Endothelial cell of umbilical vein (primary cell): ENCODE measurements at regions not wholly inside any gene's neighbourhood (a gene's known extent, or its start where the extent isn't known, plus 50 kb on each side); places are given as distances from the start of the nearest gene placed in this dataset.

ENCODE experiments used
- BruUV-seq: library from RNA; stranded (reverse); fragments of 400-500 nt; replicated peaks from 2 replicates; lab custom pipeline; 2021; lab: Mats Ljungman, UMichigan
- CTCF ChIA-PET: fragments of 300-600, 350-600 bp; sonication (Branson Sonifier 250); formaldehyde crosslinking; loops from one replicate; lab custom pipeline; 2021; ENCODE audit warnings: antibody characterized with exemption, inconsistent platforms; lab: Charles Lee
- POLR2A ChIA-PET: fragments of 300-600, 350-600 bp; sonication (Branson Sonifier 250); formaldehyde crosslinking; loops from one replicate; lab custom pipeline; 2021; ENCODE audit warnings: antibody characterized with exemption, inconsistent platforms; lab: Charles Lee
- DNase-seq: peaks from one replicate; pipeline ENCODE4 v3.0.0-alpha.2; 2011; ENCODE audit warnings: low read depth, low spot score
- FAIRE-seq: peaks from 2 replicates; lab custom pipeline; 2011; peaks lifted over from hg19 to GRCh38; lab: Jason Lieb, UNC
- H2AFZ ChIP-seq: 2 replicates; pipeline ENCODE4 v1.6.0; 2012; ENCODE audit warnings: low read depth, low read length, control low read depth, inconsistent platforms
- H3K27ac ChIP-seq: 2 replicates; pipeline ENCODE4 v1.5.1; 2011; ENCODE audit warnings: low read depth, mild to moderate bottlenecking, control low read depth, low read length, moderate library complexity; ENCODE audit not compliant: insufficient read depth
- H3K27me3 ChIP-seq, 2 experiments: 2 replicates each; pipeline versions ENCODE4 v1.6.0 to v1.6.1; 2011; ENCODE audit warnings: low read length in 2 of 2, mixed read lengths in 1 of 2; ENCODE audit not compliant: control insufficient read depth in 2 of 2, insufficient read depth in 2 of 2
- H3K36me3 ChIP-seq, 2 experiments: 2 replicates in 1 of 2; 3 replicates in 1 of 2; pipeline ENCODE4 v1.5.1; 2011; ENCODE audit warnings: low read length in 2 of 2, mild to moderate bottlenecking in 1 of 2, moderate library complexity in 1 of 2; ENCODE audit not compliant: control insufficient read depth in 2 of 2, insufficient read depth in 2 of 2; ENCODE audit errors: extremely low read depth in 1 of 2
- H3K4me1 ChIP-seq: 3 replicates; pipeline ENCODE4 v1.5.1; 2011; ENCODE audit warnings: mild to moderate bottlenecking, low read length; ENCODE audit not compliant: control insufficient read depth, insufficient read depth; ENCODE audit errors: extremely low read depth
- H3K4me2 ChIP-seq: 2 replicates; pipeline ENCODE4 v1.6.1; 2011; ENCODE audit warnings: low read length, control low read depth, mixed read lengths; ENCODE audit not compliant: insufficient read depth
- H3K4me3 ChIP-seq, 3 experiments: fragments of 200-600 bp in 1 of 3; sonication (generic), shearing (Covaris generic) in 1 of 3; replicated peaks in 1 of 3; 2 replicates each; pipeline ENCODE4 v1.5.1; 2011 to 2016; ENCODE audit warnings: control low read depth in 3 of 3, low read length in 3 of 3, mild to moderate bottlenecking in 2 of 3, inconsistent platforms in 1 of 3, low read depth in 1 of 3, moderate library complexity in 1 of 3; ENCODE audit not compliant: insufficient read depth in 1 of 3
- H3K79me2 ChIP-seq: 2 replicates; pipeline ENCODE4 v1.6.0; 2012; ENCODE audit warnings: low read length, inconsistent platforms; ENCODE audit not compliant: control insufficient read depth, insufficient read depth
- H3K9ac ChIP-seq: replicated peaks from 2 replicates; pipeline ENCODE3; 2011; ENCODE audit warnings: low read length, control low read depth; ENCODE audit not compliant: insufficient read depth; ENCODE audit errors: extremely low read depth
- H3K9me1 ChIP-seq: replicated peaks from 3 replicates; pipeline ENCODE4 v1.6.0; 2011; ENCODE audit warnings: mild to moderate bottlenecking, low read length; ENCODE audit not compliant: control insufficient read depth, insufficient read depth; ENCODE audit errors: extremely low read depth
- H3K9me3 ChIP-seq: replicated peaks from 2 replicates; pipeline ENCODE4 v1.5.1; 2012; ENCODE audit warnings: low read length, inconsistent platforms; ENCODE audit not compliant: control insufficient read depth, insufficient read depth
- H4K20me1 ChIP-seq: replicated peaks from 2 replicates; pipeline ENCODE3; 2011; ENCODE audit warnings: mild to moderate bottlenecking, low read length; ENCODE audit not compliant: control insufficient read depth, insufficient read depth; ENCODE audit errors: extremely low read depth
- CTCF ChIP-seq, 2 donors: IDR thresholded peaks; 1 replicate in 1 of 2; 2 replicates in 1 of 2; pipeline ENCODE4 v1.5.1; 2011; ENCODE audit warnings: low read length in 2 of 2, mild to moderate bottlenecking in 2 of 2, moderate library complexity in 2 of 2, control low read depth in 1 of 2, inconsistent platforms in 1 of 2, low read depth in 1 of 2; ENCODE audit not compliant: insufficient read depth in 1 of 2; ENCODE audit errors: extremely low read depth in 1 of 2
- EZH2 ChIP-seq: IDR thresholded peaks from 2 replicates; pipeline ENCODE4 v1.6.1; 2012; ENCODE audit warnings: borderline replicate concordance, low read depth, mild to moderate bottlenecking, moderate library complexity, low read length, inconsistent platforms; ENCODE audit not compliant: severe bottlenecking
- FOS ChIP-seq: IDR thresholded peaks from 2 replicates; pipeline ENCODE4 v1.6.1; 2011; ENCODE audit warnings: mild to moderate bottlenecking, low read length, moderate library complexity, borderline replicate concordance; ENCODE audit not compliant: insufficient read depth
- GATA2 ChIP-seq: IDR thresholded peaks from 2 replicates; pipeline ENCODE4 v1.7.0; 2011; ENCODE audit warnings: low read depth, mild to moderate bottlenecking, moderate library complexity, mixed read lengths, low read length; ENCODE audit not compliant: insufficient read length, insufficient read depth
- JUN ChIP-seq: IDR thresholded peaks from 2 replicates; pipeline ENCODE4 v1.6.1; 2011; ENCODE audit warnings: borderline replicate concordance, low read depth; ENCODE audit not compliant: insufficient read length, insufficient read depth
- MAX ChIP-seq: IDR thresholded peaks from 2 replicates; pipeline ENCODE4 v1.6.1; 2011; ENCODE audit not compliant: insufficient read depth, insufficient read length
- MYC ChIP-seq: IDR thresholded peaks from one replicate; pipeline ENCODE4 v1.6.1; 2011; ENCODE audit warnings: mild to moderate bottlenecking, low read depth, low read length
- POLR2A ChIP-seq: IDR thresholded peaks from 2 replicates; pipeline ENCODE4 v1.6.1; 2012; ENCODE audit warnings: low read depth, mild to moderate bottlenecking, control low read depth, low read length
- POLR2AphosphoS5 ChIP-seq: IDR thresholded peaks from 2 replicates; pipeline ENCODE4 v1.6.1; 2012; ENCODE audit warnings: low read depth, mild to moderate bottlenecking, control low read depth, low read length, moderate library complexity; ENCODE audit not compliant: insufficient read depth
- dilution Hi-C: fragments of 300-500 bp; cut with MboI; formaldehyde crosslinking; loops from one replicate; pipeline ENCODE4 v1.15.0; 2019; ENCODE audit warnings: low sequenced_read_pairs; ENCODE audit not compliant: extremely low pct_ligation_motif_present
- intact Hi-C: fragments of 100-400 bp; cut with micrococcal nuclease; formaldehyde crosslinking; loops from one replicate; pipeline ENCODE4 v1.10.0; 2022

- no peak overlapping the region for H3K4me3 ChIP-seq
- no peaks in the 10 kb centered on the region for H3K9me1 ChIP-seq
- no peak overlapping the region for H3K27ac ChIP-seq
- no peaks in the 10 kb centered on the region for H4K20me1 ChIP-seq
- CTCF ChIA-PET: interaction anchor here (1.3 kb wide), 2 partner anchors 27 to 59 kb away, joined by 4 to 5 read pairs; partner anchors contain the start of gene LRIG2
- intact Hi-C loops: no loop called here
- POLR2A ChIA-PET: interaction anchor here (0.7 kb wide), 1 partner anchor 14 kb away, joined by 6 read pairs; no protein-coding TSS in a partner anchor
- dilution Hi-C loops: no loop called here
- BruUV-seq: no TSS peak
- no peak overlapping the region for H3K4me2 ChIP-seq
- FAIRE-seq: no peak
- H3K27me3 ChIP-seq: no peaks in the 10 kb centered on the region
- H3K9me3 ChIP-seq: no peaks in the 10 kb centered on the region
- H3K4me1 ChIP-seq: no peaks in the 10 kb centered on the region
- no peaks in the 10 kb centered on the region for H3K79me2 ChIP-seq
- no peak overlapping the region for H3K9ac ChIP-seq
- H2AFZ ChIP-seq: no peak overlapping the region
- no peak for DNase-seq
- no peaks in the 10 kb centered on the region for H3K36me3 ChIP-seq
- no peak for TF ChIP-seq CTCF (IDR thresholded peaks at IDR 0.05; ENCODE audit: extremely low read depth in 1 of 2, insufficient read depth in 1 of 2, low read depth in 1 of 2, low read length in 2 of 2)
- no peak for TF ChIP-seq POLR2A
- no peak for TF ChIP-seq EZH2
These were observed 58.5 kb upstream of the LRIG2 start for GRCh38 chr1:113014508-113014907.

- Histone ChIP-seq H3K4me2 (no peak overlapping the region), H3K9me3 (no peaks in the 10 kb centered on the region), H3K36me3 (no peaks in the 10 kb centered on the region), H4K20me1 (no peaks in the 10 kb centered on the region), H3K9me1 (no peaks in the 10 kb centered on the region), H3K79me2 (no peaks in the 10 kb centered on the region), H3K27me3 (no peaks in the 10 kb centered on the region), H2AFZ (no peak overlapping the region), H3K4me3 (no peak overlapping the region), H3K4me1 (no peaks in the 10 kb centered on the region), H3K27ac (no peak overlapping the region), H3K9ac (no peak overlapping the region)
- FAIRE-seq (no peak), DNase-seq (no peak)
- dilution Hi-C loops: no loop called here
- no TSS peak for BruUV-seq
- ChIA-PET CTCF (interaction anchor here (0.7 kb wide), 1 partner anchor 48 kb away, joined by 4 read pairs; no protein-coding TSS in a partner anchor), POLR2A (no interaction called here)
- TF ChIP-seq MYC (no peak), POLR2A (no peak), MAX (no peak), POLR2AphosphoS5 (no peak), FOS (no peak), JUN (no peak), EZH2 (no peak), CTCF (IDR thresholded peaks at IDR 0.05; ENCODE audit: extremely low read depth in 1 of 2, insufficient read depth in 1 of 2, low read depth in 1 of 2, low read length in 2 of 2) (no peak), GATA2 (no peak)
- intact Hi-C loops: no loop called here
These were observed 54.1 kb upstream of the LRIG2 start for GRCh38 chr1:113018911-113019310.
